Daoy (cell line): ENCODE measurements at regions not wholly inside any gene's neighbourhood (a gene's known extent, or its start where the extent isn't known, plus 50 kb on each side); places are given as distances from the start of the nearest gene placed in this dataset.

Experiments used
- DNase-seq: peaks from one replicate; pipeline ENCODE4 v3.0.0-alpha.2; 2015; ENCODE audit warnings: low read depth

DNA sequence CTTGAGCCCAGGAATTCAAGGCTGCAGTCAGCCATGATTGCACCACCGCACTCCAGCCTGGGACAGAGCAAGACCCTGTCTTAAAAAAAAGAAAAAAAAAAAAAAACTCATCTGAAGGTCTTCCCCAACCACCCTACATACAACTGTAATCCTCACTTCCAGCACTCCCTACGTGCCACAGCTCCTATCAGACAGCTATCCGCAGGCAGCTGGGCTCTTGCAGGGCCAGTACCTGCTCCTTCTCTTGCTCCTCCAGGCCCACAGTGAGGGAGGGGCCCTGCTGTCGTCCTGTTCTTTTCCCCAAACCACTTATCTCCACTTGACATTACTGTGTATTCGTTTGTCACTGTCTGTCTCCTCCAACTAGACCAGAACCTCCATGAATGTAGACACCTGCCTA is 156.1 kb upstream of the NECTIN1 start:
- DNase-seq: no peak

DNA sequence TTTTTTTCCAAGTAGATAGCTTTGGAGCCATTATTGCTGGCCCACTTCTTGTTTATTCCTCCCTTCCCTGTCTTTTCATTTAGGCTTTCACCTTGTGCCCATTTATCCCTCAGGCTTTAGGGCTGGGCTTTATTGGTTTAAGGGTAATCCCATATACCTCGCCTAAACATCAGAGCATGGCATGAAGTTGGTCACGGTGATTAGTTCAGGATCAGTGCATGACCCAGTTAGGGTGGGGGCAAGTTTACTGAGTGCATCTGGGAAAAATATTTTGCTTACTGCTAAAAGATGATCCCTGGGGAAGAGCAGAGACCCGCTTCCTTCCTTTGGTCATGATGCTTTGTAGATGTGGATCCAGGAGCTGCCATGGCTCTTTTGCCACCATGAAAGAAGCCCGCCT is 153.3 kb upstream of the NECTIN1 start:
- no peak for DNase-seq

DNA sequence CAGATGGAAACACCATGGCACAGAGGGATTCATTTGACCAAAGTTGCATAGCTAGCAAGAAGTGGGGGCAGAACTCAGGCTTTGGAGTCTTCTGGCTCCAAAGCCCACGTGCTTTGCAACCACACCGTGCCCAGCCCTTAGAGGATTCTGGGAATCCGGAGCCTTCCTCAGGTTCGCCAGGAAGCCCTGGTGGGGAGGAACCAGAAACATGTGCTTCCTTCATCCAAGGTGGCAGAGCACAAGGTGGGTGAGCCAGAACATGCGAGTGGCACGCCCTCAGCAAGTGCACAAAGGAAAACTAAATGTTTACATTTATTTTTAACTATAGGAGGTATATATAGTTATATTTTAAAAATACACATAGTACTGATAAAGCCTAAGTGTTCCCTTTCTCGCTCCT is 151.9 kb upstream of the NECTIN1 start:
- no peak for DNase-seq

DNA sequence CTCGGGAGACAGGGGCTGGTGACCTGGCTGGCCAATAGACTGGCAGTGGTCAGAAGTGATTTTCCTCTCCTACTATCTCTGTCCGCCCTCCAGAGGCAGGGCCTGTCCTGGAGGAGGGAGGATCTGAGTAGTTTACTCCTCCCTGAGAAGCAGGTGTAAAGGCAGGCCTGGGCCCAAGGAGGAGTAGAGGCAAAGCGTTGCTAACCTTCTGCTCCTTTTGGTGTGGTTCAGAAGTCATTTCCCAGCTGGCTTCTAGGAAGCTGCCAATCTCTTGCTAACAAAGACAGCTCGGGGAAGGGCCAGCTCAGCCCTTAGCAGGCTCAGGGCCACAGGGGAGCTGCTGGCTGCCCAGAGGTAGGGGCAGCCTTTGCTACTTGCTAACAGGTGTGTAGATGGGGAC is 151.1 kb upstream of the NECTIN1 start:
- no peak for DNase-seq

DNA sequence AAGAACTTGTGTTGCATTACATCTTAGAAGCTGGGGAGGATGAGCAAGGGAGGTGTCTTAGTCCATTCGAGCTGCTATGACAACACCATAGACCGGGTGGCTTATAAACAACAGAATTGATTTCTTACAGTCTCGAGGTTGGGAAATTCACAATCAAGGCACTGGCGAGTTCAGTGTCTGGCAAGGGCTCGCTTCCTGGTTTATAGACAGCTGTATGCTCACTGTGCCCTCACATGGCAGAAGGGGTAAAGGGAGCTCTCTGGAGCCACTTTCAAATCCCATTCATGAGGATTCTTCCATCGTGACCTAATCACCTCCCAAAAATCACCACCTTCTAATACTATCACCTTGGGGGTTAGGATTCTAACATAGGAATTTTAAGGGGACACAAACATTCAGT is 150.0 kb upstream of the NECTIN1 start:
- DNase-seq: no peak

DNA sequence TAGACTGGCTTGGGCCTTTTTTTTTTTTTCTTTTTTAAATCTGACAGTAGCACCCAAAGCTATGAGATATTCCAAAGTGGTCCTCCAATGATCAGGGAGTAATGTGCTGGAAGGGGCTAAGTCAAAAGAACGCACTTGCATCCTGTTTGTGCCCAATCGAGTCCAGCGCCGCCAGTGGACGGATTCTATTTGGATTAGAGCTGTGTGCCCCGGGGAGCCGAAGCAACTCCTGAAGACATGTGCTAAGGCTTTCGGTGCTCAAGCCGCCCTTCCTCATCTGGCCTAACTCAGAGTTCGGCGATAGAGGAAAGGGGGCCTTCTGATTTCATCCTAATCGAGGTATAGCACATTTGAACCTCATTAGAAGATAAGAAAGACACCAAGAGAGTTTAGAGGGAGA is 147.8 kb upstream of the NECTIN1 start:
- DNase-seq: no peak

DNA sequence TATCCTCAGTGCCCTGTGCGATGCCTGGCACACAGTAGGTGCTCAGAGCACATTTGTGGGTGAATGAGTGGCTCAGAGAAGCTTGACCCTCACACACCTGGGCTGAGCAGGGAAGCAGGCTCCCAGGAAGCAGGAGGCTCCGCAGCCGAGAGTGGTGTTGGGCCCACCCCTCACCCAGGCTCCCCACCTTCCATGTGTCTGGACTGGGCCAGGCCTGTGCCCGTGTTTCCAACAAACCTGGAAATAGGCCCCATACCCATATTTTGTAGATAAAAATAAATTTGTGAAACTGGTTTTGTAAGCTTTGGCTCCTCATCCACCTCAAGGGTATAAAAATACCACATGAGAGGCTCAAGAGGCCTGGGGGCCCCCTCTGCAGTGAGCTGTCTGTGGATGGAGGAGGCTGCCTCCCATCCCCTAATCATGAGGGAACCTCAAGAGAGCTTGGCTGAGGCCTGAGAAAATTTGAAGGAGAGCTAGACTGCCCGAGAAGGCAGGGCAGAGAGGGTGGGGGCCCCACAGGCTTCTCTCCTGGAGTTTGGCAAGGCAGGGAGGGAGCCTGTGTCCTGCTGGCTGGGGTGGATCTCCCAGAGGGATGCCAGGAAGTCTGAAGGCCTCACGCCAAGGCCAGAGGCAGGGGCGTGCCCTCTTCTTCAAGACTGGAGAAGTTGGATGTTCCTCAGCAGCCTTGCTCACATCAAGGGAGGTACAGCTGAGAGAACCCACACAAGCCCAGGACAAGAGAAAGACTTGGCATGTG is 147.0 kb upstream of the NECTIN1 start:
- no peak for DNase-seq

DNA sequence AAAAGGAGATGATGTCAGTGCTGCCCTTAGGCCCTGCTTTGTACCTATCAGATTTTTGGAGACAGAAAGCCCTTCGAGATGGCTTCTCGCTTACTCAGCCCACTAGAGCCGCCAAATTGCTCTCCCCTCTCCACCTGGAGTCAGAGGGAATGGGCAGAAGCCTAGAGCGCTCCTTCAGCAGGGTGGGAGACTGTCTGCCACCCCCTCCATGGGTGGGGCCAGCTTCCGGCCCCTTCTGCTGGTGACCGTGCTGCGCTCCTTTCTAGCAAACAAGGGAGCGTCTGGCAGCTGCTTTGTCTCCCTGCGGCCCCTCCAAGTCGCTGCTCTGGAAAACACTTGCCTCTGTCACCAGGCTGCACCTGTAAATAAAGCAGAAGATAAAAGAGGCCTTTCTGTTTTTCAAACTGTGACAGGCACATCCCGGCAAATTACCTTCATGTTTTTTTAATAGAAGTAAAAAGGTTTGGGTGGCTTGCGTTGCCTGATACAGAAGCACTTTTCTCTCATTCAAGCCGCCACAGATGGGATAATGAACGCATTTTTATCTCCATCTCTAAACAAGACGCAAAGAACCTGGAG is 145.7 kb upstream of the NECTIN1 start:
- no peak for DNase-seq

DNA sequence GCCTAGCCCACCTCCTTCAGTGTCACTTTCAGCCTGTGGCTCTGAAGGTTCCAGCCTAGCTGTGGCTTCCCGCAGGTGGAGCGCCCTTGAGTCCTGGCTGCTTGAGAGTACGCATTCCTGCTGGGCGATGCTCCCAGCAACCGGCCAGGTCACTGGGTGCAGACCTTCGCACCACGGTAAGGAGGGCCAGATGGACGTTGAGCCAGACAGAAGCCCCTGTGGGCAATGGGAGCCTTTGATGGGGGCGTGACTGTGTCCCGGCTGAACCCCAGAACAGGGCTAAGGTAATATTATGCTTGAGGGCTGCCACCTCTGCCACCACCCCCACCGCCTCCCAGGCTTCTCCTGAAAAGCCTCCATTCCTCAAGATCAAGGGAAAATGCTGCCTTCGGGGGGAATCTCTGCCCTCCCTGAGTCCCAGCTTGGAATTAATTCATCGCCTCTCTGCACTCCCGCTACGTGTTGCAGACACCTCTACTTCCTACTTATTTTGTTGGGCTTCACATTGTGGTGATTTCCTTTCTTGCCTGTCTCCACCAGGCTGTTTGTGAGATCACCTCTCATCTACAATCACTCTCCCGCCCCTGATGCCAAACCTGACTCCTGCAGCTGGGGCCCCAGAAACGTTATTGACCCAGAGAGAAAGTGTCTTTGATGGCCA is 144.9 kb upstream of the NECTIN1 start:
- DNase-seq: no peak

DNA sequence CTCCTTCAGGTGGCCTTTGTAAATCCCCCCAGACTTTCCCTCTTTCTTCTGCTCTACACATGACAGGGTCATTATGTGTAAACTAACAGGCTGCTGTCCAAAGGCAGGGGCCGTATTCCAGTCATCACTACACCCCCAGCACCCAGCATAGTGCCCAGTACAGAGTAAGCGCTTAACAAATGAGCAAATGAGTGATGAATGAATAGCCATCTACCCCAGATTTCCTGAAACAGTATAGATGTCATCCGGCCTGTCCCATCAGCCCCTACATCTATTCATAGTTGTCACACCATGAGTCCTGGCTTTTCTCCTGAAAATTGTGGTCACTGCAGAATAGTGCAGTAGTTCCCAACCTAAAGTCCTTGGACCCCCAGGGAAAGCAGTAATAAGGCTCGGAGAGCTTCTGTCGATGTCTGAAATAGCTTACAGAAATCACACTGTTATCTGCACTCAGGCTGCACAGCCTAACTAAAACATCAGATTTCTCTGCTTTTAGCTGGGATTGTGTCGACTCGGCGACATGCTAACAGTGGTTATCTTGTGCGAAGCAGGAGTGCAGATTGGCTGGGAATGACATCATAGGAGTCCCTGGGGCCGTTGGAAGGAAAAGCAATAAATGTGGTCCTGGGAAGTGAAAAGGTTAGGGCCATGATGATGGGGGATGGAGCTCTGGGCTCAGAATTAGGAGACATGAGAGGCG is 143.8 kb upstream of the NECTIN1 start:
- DNase-seq: no peak

DNA sequence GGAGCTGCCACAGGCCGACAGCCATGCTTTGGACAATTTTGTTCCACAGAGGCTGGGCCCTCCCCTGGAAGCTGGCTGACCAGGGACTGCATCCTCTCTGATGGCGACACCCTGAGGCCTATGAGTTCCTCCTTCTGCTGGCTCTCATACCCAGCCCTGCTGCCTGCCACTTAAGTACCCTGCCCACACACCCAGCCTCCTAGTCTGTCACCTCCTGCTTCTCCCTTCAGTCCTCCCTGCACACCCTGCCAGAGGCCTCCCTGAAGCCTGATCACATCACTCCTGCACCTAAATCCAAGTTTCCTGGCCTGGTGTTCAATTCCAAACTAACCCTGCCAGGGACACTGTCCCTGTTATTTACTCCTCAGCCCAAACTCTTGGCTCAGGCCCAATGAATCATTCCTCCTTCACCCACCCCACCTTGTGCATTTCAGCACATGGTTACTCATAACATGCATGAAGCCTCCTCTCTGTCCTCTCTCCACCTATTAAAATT is 136.7 kb upstream of the NECTIN1 start:
- DNase-seq: peak; percentile 72

DNA sequence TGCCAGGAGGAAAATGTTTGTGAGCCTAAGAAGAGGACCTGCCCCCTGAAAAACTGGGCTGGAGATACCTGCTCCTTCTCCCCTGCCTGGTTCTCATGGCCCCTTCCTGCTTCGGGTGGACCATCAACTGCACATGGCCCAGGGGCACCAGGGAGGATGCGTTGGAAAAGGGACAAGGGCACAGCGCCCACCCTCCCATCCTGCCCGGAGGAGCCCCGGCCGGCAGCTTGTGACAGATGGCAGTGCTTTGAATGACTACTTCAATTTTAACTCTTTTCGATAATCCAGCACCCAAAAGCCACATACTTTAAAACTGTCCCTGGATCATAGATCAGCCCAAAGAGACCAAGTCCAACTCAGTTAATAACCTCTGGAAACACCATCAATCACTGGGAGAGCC is 135.8 kb upstream of the NECTIN1 start:
- no peak for DNase-seq

DNA sequence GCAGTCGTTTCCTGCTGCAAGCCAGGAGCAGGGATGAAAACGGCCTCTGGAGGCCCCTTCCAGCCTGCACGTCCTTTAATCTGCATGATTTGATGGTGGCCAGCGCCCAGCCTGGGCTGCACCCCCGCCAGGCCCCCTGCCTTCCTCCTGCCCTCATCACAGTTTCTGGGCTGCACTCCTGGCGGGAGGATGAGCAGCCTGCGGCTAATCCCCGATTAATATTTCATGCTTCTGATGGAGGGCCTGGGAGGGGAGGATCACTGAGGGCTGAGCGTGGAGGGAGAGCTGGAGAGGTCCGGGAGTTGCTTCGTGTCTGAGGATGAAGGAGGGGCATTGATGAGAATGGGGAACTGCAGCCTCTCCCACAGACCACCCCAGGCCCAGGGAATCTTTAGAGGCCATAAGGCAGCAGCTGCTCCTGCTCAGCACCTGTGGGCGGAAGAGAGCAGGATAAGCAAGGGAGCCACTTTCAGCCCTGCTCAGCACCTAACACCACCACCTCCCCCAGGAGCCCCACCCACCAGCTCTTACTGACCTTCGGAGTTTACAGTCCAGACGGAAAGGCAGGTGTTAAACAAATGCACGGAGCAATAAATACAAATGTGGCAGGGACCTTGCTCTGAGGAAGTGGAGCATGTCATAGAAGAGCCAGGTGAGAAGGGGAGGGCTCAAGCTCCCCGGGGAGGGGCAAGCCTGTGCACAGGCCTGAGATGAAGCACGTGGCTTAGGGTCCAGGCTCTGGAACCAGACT is 135.0 kb upstream of the NECTIN1 start:
- no peak for DNase-seq

DNA sequence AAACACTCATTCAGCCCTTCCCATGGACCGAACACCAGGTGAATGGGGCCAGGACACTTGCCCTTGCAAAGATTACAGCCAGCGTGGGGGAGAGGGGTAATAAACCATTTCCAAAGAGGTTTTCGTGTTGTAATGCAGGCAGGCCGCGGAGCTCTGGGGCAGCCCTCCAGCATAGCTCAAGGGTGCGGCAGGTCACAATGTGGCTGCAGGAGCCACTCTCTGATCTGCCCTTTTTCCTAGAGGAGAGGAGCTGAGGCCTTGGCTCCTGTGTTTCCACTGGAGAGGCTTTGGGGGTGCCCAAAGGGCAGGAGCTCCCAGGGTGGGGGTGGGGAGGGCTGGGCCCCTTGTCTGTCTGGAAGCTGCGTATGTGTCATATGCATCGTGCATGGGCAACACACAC is 134.2 kb upstream of the NECTIN1 start:
- DNase-seq: no peak

DNA sequence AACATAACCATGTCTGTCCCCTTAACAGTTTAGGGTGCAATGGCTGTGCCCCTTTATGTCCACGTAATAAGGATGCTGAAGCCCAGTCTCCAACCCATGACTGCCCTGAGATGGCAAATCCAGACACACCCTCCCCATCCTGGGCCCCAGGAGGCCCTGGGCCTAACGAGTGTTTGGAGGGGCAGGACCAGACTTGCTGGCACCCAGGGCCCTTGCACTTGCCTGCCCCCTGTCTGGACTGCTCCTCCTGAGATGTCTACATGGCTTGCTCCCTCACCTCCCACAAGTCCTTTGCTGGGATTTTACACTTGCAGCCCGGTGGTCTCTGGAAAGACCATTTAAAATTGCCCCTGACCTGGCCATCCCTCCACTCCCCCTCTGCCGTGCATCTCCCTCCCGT is 132.2 kb upstream of the NECTIN1 start:
- DNase-seq: no peak

DNA sequence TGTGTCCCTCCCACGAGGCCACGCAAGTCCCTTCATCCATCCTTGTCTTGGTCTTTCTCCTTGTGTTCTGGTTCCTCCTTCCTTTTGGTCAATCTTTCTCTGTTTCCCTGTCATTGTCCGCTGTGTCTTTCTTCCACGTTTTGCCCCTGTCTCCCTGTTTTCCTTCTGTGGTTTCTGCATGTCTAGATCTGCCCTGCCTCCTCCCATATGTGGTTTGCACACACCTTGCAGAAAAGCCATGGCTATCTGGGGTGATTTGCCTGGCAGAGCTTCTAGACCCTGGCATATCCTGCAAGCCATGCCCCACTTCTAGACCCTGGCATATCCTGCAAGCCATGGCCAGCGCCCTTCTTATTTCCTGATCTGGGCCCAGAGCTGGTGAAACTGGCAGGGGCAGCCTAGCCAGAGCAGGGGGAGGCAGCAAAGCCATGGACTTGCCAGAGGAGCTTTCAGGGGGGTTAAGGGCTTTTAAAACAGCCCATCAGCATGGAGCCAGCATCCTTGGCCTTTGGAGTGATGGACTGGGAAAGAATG is 131.6 kb upstream of the NECTIN1 start:
- DNase-seq: no peak

DNA sequence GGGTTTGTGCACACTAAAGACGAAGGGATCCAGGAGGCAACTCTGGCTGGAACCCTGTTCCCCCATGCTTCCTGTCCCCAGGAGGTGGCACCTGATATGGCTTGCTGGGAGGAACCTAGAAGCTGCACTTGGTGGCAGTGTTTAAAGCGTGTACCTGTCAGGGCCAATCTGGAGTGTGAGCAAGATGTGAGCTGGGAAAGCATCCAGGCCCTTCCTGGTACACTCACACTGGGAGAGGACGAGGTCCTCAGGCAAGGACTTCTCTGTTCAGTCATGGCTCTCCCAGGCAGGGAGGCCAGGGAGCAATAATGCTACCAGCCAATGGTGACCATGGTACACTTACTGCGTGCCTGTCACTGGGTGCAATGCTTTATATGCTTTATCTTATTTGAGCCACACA is 130.7 kb upstream of the NECTIN1 start:
- no peak for DNase-seq

DNA sequence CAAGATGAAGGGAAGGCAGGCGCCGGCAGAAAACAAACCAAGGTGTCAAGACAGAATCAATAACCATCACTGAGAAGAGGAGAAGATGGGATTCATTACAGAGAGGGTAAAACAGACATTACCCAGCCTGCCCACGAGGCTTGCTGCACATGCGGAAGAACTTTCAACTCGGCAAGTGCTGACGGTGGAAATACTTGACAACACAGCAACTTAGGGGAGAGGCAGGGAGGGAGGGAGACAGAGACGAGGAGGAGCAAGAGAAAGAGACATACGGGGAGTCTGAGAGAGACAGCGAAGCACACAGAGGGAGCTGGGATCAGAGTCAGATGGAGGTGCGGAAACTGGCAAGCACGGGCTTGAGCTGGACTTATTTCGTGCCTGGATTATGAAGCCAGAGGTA is 129.3 kb upstream of the NECTIN1 start:
- DNase-seq: no peak

DNA sequence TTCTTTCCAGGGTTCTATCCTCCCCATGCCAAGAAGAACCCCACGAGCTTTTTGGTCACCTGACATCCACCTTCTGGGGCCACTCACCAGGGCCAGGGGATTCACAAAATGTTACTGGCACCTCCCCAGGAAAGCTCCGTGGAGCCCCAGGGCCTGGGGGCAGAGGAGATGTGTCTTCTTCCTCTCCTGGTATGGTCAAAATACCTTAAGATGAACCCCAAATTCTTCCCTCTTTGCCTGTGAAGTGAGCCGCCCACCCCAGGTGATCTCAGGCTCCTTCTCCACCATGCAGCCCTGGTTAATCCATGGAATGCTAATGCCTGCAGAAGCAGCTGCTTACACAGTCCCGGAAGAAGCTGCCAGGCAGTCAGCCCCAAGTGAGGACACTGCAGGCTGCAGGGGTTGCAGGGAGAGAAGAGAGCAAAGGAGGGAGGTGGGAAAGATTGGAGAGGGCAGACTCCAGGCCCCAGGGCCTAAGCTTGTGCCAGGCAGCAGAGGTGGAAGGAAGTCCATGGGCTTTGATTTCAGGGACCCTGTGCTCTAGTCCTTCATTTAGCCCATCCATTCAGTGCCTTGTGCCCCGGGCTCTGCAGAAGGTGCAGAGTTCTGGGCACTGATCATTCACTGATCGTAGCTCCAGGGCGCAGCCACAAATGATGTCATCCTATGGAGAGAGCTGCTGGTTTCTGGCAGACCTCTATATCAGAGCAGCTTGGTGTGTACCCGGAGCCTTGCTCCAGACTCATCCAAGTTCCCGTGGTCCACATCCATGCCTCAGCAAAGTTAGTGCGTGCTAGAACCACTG is 127.9 kb upstream of the NECTIN1 start:
- no peak for DNase-seq

DNA sequence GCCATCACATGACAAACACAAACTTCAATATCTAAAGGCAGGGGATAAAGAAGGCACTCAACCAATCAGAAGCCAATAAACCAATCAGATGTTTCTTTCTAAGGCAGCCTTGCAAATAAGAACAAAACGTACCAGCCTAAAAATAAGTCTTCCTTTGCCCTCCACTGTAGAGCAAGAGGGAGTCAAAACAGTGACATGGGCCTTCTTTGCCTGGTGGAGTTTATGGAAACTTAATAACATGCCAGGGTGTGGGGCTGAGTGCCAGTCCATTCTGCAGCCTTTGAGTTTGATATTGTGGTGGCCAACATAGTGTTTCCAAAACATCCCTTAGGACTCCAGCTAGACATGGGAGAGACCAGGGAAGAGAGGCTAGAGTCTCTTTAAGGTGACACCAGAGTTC is 126.1 kb upstream of the NECTIN1 start:
- no peak for DNase-seq

DNA sequence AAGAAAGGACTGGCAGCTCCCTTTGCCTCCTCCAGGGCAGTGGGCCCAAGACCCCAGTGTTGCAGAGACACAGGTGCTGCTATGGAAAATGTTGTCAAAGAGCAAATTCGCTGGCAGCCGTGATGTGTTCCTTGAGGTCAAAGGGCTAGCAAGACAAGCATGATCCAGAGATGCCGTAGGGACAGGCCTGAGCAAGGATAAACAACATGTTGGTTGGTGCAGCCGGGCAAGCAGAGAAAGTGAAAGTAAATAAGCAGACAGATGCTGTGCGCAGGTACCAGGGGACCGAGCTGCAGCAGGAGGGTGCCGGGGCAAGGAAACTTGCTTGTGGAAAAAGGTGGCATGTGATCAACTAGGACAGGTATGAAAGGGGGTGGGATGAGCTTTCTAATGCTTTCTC is 125.5 kb upstream of the NECTIN1 start:
- DNase-seq: no peak
